ENCODE measurements at regions not wholly inside any gene's neighbourhood (a gene's known extent, or its start where the extent isn't known, plus 50 kb on each side); places are given as distances from the start of the nearest gene placed in this dataset.

DNA sequence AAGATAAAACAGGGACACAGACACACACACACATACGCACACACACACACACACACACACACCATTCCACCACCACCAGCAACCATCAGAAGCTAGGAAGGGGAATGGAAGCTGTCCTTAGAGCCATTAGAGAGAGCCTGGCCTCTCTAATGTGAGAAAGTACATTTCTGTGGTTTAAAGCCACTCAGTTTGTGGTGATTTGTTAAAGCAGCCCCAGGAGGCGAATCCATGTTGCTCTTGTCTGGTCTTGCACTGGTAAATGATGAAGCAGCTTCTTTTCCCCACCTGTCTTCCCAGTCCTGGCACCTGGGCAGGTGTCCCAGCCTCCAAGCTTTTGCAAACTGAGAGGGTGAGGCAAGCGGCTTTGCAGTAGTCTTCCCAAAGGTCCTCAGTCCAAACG lies 118.9 kb upstream of the KL start:
- Histone ChIP-seq H3K9ac (ENCODE audit: low read length) (no peak overlapping the region), H3K9me3 (ENCODE audit: control insufficient read depth, low read depth, low read length) (no peaks in the 10 kb centered on the region), H3K4me3 (ENCODE audit: low read length) (no peak overlapping the region), H3K36me3 (ENCODE audit: control insufficient read depth, low read depth, low read length) (no peaks in the 10 kb centered on the region), H3K27me3 (ENCODE audit: control insufficient read depth, insufficient read depth, low read length) (no peaks in the 10 kb centered on the region), H3K4me1 (ENCODE audit: control insufficient read depth, low read depth, low read length) (no peaks in the 10 kb centered on the region), H3K27ac (ENCODE audit: low read length) (no peak overlapping the region)

DNA sequence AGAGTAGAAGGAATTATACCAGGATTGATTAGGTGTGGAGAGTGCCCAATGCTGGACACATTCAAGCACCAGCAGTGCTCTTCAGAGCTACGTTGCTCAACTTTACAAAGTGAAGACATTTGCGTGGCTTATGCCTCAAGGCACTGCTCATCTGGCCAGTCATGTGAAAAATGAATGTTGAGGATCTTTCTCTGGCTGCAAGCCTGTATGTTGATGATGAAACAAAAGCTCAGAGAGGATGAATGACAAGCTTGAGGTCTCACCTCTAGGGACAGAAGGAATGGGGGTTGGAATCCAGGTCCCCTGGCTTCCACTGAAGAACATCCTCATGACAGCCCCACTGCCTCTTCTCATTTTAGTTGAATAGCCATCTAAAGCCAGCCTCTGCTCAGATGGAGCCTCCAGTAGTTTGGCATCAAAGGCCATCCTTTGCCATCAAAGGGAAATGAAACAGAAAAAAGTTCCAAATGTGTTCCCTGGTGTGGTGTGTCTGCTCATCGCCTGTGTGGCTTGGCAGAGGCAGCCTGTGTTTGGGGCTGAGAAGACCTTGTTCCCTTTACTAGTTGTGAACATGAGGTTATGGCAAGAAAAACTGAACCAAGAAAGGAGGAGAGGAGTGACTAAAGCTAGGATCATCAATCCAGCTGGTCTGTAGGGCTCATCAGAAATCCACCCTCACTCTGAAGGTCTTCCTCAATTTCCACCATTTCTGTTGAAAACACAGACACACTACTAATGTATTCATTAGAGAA lies 114.0 kb upstream of the KL start:
- no peaks in the 10 kb centered on the region for H3K9me3 ChIP-seq (ENCODE audit: control insufficient read depth, low read depth, low read length)
- no peaks in the 10 kb centered on the region for H3K27me3 ChIP-seq (ENCODE audit: control insufficient read depth, insufficient read depth, low read length)
- peaks cover 13% of the 10 kb centered on the region for H3K4me1 ChIP-seq (ENCODE audit: control insufficient read depth, low read depth, low read length)
- no peak overlapping the region for H3K9ac ChIP-seq (ENCODE audit: low read length)
- no peak overlapping the region for H3K4me3 ChIP-seq (ENCODE audit: low read length)
- no peaks in the 10 kb centered on the region for H3K36me3 ChIP-seq (ENCODE audit: control insufficient read depth, low read depth, low read length)
- no peak overlapping the region for H3K27ac ChIP-seq (ENCODE audit: low read length)

GRCh38 chr13:32902874-32903273 lies 113.3 kb upstream of the KL start:
- Histone ChIP-seq H3K9me3 (ENCODE audit: control insufficient read depth, low read depth, low read length) (no peaks in the 10 kb centered on the region), H3K27me3 (ENCODE audit: control insufficient read depth, insufficient read depth, low read length) (no peaks in the 10 kb centered on the region), H3K4me1 (ENCODE audit: control insufficient read depth, low read depth, low read length) (peaks cover 13% of the 10 kb centered on the region), H3K9ac (ENCODE audit: low read length) (no peak overlapping the region), H3K36me3 (ENCODE audit: control insufficient read depth, low read depth, low read length) (no peaks in the 10 kb centered on the region), H3K27ac (ENCODE audit: low read length) (no peak overlapping the region), H3K4me3 (ENCODE audit: low read length) (no peak overlapping the region)

DNA sequence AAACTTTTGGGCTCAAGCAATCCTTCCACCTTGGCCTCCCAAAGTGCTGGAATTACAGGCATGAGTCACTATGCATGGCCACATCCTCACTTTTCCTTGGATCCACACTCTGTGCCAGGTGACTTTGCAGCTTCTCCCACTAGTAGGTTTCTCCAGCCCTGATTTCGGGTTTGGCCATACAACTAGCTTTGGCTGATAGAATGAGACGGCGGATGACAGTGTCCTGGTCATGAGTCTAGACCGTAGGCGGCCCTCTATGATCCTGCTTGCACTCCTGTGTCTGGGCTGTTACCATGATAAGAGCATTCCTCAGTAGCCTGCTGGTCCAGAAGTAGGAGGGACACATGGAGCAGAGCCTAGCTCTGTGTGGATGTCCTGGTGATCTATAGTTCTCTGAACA lies 112.5 kb upstream of the KL start:
- Histone ChIP-seq H3K4me1 (ENCODE audit: control insufficient read depth, low read depth, low read length) (peaks cover 13% of the 10 kb centered on the region), H3K9ac (ENCODE audit: low read length) (no peak overlapping the region), H3K27me3 (ENCODE audit: control insufficient read depth, insufficient read depth, low read length) (no peaks in the 10 kb centered on the region), H3K9me3 (ENCODE audit: control insufficient read depth, low read depth, low read length) (no peaks in the 10 kb centered on the region), H3K36me3 (ENCODE audit: control insufficient read depth, low read depth, low read length) (no peaks in the 10 kb centered on the region), H3K27ac (ENCODE audit: low read length) (no peak overlapping the region), H3K4me3 (ENCODE audit: low read length) (no peak overlapping the region)

GRCh38 chr13:32904266-32904665 lies 112.0 kb upstream of the KL start:
- Histone ChIP-seq H3K36me3 (ENCODE audit: control insufficient read depth, low read depth, low read length) (no peaks in the 10 kb centered on the region), H3K27me3 (ENCODE audit: control insufficient read depth, insufficient read depth, low read length) (no peaks in the 10 kb centered on the region), H3K9me3 (ENCODE audit: control insufficient read depth, low read depth, low read length) (no peaks in the 10 kb centered on the region), H3K4me1 (ENCODE audit: control insufficient read depth, low read depth, low read length) (peaks cover 13% of the 10 kb centered on the region), H3K9ac (ENCODE audit: low read length) (no peak overlapping the region), H3K27ac (ENCODE audit: low read length) (no peak overlapping the region), H3K4me3 (ENCODE audit: low read length) (no peak overlapping the region)

- Histone ChIP-seq H3K27me3 (ENCODE audit: control insufficient read depth, insufficient read depth, low read length) (no peaks in the 10 kb centered on the region), H3K9me3 (ENCODE audit: control insufficient read depth, low read depth, low read length) (no peaks in the 10 kb centered on the region), H3K4me3 (ENCODE audit: low read length) (no peak overlapping the region), H3K9ac (ENCODE audit: low read length) (no peak overlapping the region), H3K27ac (ENCODE audit: low read length) (no peak overlapping the region), H3K4me1 (ENCODE audit: control insufficient read depth, low read depth, low read length) (peaks cover 13% of the 10 kb centered on the region), H3K36me3 (ENCODE audit: control insufficient read depth, low read depth, low read length) (no peaks in the 10 kb centered on the region)
Measured at GRCh38 chr13:32905063-32905863, 111.0 kb upstream of the KL start.

GRCh38 chr13:32905864-32906180 lies 110.4 kb upstream of the KL start:
- Histone ChIP-seq H3K27me3 (ENCODE audit: control insufficient read depth, insufficient read depth, low read length) (no peaks in the 10 kb centered on the region), H3K4me3 (ENCODE audit: low read length) (no peak overlapping the region), H3K36me3 (ENCODE audit: control insufficient read depth, low read depth, low read length) (no peaks in the 10 kb centered on the region), H3K9me3 (ENCODE audit: control insufficient read depth, low read depth, low read length) (no peaks in the 10 kb centered on the region), H3K4me1 (ENCODE audit: control insufficient read depth, low read depth, low read length) (peaks cover 13% of the 10 kb centered on the region), H3K9ac (ENCODE audit: low read length) (no peak overlapping the region), H3K27ac (ENCODE audit: low read length) (no peak overlapping the region)

GRCh38 chr13:32907211-32907610 lies 109.0 kb upstream of the KL start:
- no peak overlapping the region for H3K9ac ChIP-seq (ENCODE audit: low read length)
- no peak overlapping the region for H3K4me3 ChIP-seq (ENCODE audit: low read length)
- H3K4me1 ChIP-seq (ENCODE audit: control insufficient read depth, low read depth, low read length) = peaks cover 13% of the 10 kb centered on the region
- no peaks in the 10 kb centered on the region for H3K36me3 ChIP-seq (ENCODE audit: control insufficient read depth, low read depth, low read length)
- no peaks in the 10 kb centered on the region for H3K9me3 ChIP-seq (ENCODE audit: control insufficient read depth, low read depth, low read length)
- H3K27me3 ChIP-seq (ENCODE audit: control insufficient read depth, insufficient read depth, low read length) = no peaks in the 10 kb centered on the region
- H3K27ac ChIP-seq (ENCODE audit: low read length) = no peak overlapping the region

DNA sequence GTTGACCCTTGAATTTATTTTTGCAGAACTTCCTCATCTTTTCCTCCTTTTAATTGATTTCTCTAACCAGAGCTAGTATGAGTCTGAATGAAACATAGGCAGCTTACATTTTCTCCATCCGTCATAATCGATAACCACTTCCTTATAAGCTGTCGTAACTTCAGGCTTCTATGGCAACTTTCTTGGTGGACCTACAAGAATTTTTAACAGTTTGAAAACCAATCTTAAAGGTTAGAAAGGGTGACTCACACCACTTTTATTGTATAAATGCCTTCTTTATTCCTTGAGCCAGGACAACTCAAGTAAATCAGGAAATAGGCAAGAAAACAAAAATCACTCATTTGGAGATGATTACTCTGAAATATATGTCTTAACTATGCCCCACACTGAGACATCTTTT lies 105.7 kb upstream of the KL start:
- H3K9ac ChIP-seq (ENCODE audit: low read length) = no peak overlapping the region
- no peaks in the 10 kb centered on the region for H3K27me3 ChIP-seq (ENCODE audit: control insufficient read depth, insufficient read depth, low read length)
- no peaks in the 10 kb centered on the region for H3K36me3 ChIP-seq (ENCODE audit: control insufficient read depth, low read depth, low read length)
- H3K9me3 ChIP-seq (ENCODE audit: control insufficient read depth, low read depth, low read length) = no peaks in the 10 kb centered on the region
- H3K27ac ChIP-seq (ENCODE audit: low read length) = no peak overlapping the region
- H3K4me3 ChIP-seq (ENCODE audit: low read length) = no peak overlapping the region
- peaks cover 9% of the 10 kb centered on the region for H3K4me1 ChIP-seq (ENCODE audit: control insufficient read depth, low read depth, low read length)

DNA sequence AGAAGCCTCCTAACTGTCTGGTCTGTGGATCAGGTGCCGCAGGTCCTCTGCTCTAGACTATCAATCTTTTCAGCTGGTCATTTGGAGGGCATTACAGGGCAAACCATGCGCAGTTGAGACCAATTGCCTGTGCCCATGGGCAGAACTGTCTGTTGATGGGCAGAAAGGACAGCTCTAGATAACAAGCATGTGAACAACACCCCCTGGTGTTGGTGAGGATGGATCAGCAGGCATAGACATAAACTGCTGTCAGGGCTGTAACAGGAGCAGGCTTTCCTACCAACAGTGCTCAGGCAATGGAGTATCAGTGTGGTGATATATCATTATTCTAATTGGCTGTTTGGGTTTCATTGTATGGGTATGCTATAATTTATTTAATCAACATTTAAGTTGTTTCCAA lies 104.7 kb upstream of the KL start:
- Histone ChIP-seq H3K9ac (ENCODE audit: low read length) (no peak overlapping the region), H3K36me3 (ENCODE audit: control insufficient read depth, low read depth, low read length) (no peaks in the 10 kb centered on the region), H3K4me1 (ENCODE audit: control insufficient read depth, low read depth, low read length) (no peaks in the 10 kb centered on the region), H3K27ac (ENCODE audit: low read length) (no peak overlapping the region), H3K27me3 (ENCODE audit: control insufficient read depth, insufficient read depth, low read length) (no peaks in the 10 kb centered on the region), H3K4me3 (ENCODE audit: low read length) (no peak overlapping the region), H3K9me3 (ENCODE audit: control insufficient read depth, low read depth, low read length) (no peaks in the 10 kb centered on the region)

DNA sequence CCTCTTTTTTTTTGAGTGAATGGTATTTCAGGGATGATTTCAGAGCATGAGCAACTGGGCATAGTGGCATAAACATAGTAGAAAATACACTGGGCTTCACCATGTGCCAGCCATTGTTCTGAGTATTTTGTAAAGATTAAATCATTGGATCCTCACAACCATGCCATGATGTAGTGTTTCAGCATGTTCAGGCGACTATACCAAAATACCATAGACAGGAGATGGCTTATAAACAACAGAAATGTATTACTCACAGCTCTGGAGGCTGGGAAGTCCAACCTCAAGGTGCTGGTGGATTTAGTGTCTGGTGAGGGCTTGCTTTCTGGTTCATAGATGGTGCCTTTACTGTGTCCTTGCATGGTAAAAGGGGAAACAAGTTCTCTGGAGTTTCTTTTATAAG lies 101.5 kb upstream of the KL start:
- H3K27me3 ChIP-seq (ENCODE audit: control insufficient read depth, insufficient read depth, low read length) = no peaks in the 10 kb centered on the region
- no peak overlapping the region for H3K4me3 ChIP-seq (ENCODE audit: low read length)
- H3K27ac ChIP-seq (ENCODE audit: low read length) = no peak overlapping the region
- H3K9ac ChIP-seq (ENCODE audit: low read length) = no peak overlapping the region
- H3K9me3 ChIP-seq (ENCODE audit: control insufficient read depth, low read depth, low read length) = no peaks in the 10 kb centered on the region
- H3K36me3 ChIP-seq (ENCODE audit: control insufficient read depth, low read depth, low read length) = no peaks in the 10 kb centered on the region
- H3K4me1 ChIP-seq (ENCODE audit: control insufficient read depth, low read depth, low read length) = no peaks in the 10 kb centered on the region

- Histone ChIP-seq H3K27me3 (ENCODE audit: control insufficient read depth, insufficient read depth, low read length) (no peaks in the 10 kb centered on the region), H3K9me3 (ENCODE audit: control insufficient read depth, low read depth, low read length) (no peaks in the 10 kb centered on the region), H3K4me1 (ENCODE audit: control insufficient read depth, low read depth, low read length) (no peaks in the 10 kb centered on the region), H3K9ac (ENCODE audit: low read length) (no peak overlapping the region), H3K27ac (ENCODE audit: low read length) (no peak overlapping the region), H3K4me3 (ENCODE audit: low read length) (no peak overlapping the region), H3K36me3 (ENCODE audit: control insufficient read depth, low read depth, low read length) (no peaks in the 10 kb centered on the region)
Measured at GRCh38 chr13:32917504-32917903, 98.7 kb upstream of the KL start.
